Tibial nerve (tissue), 3 donors: ENCODE measurements at regions not wholly inside any gene's neighbourhood (a gene's known extent, or its start where the extent isn't known, plus 50 kb on each side); places are given as distances from the start of the nearest gene placed in this dataset.

Experiments
- CTCF ChIP-seq, 5 experiments: fragments of 200-600 bp in 3 of 5; fragments of 450-650 bp in 2 of 5; sonication (generic) in 3 of 5; IDR thresholded peaks; one replicate each; pipeline ENCODE4 v1.5.1; 2016 to 2019; ENCODE audit warnings: antibody characterized with exemption in 5 of 5, mild to moderate bottlenecking in 3 of 5, moderate library complexity in 2 of 5
- POLR2A ChIP-seq, 2 donors: fragments of 450-650 bp; IDR thresholded peaks; one replicate each; pipeline ENCODE4 v1.6.1; 2017; ENCODE audit warnings: antibody characterized with exemption in 2 of 2, mild to moderate bottlenecking in 2 of 2, moderate library complexity in 2 of 2

GRCh38 chr2:16025876-16026640, 85.7 kb downstream of the MYCN start:
- TF ChIP-seq CTCF (IDR thresholded peaks at IDR 0.05) (no peak), POLR2A (IDR thresholded peaks at IDR 0.05) (no peak)
